Endothelial cell of umbilical vein (primary cell): ENCODE measurements at regions not wholly inside any gene's neighbourhood (a gene's known extent, or its start where the extent isn't known, plus 50 kb on each side); places are given as distances from the start of the nearest gene placed in this dataset.

Experiments
- EZH2 ChIP-seq: IDR thresholded peaks from 2 replicates; pipeline ENCODE4 v1.6.1; 2012; ENCODE audit warnings: borderline replicate concordance, low read depth, mild to moderate bottlenecking, moderate library complexity, low read length, inconsistent platforms; ENCODE audit not compliant: severe bottlenecking
- FOS ChIP-seq: IDR thresholded peaks from 2 replicates; pipeline ENCODE4 v1.6.1; 2011; ENCODE audit warnings: mild to moderate bottlenecking, low read length, moderate library complexity, borderline replicate concordance; ENCODE audit not compliant: insufficient read depth
- MYC ChIP-seq: IDR thresholded peaks from one replicate; pipeline ENCODE4 v1.6.1; 2011; ENCODE audit warnings: mild to moderate bottlenecking, low read depth, low read length
- POLR2A ChIP-seq: IDR thresholded peaks from 2 replicates; pipeline ENCODE4 v1.6.1; 2012; ENCODE audit warnings: low read depth, mild to moderate bottlenecking, control low read depth, low read length
- POLR2AphosphoS5 ChIP-seq: IDR thresholded peaks from 2 replicates; pipeline ENCODE4 v1.6.1; 2012; ENCODE audit warnings: low read depth, mild to moderate bottlenecking, control low read depth, low read length, moderate library complexity; ENCODE audit not compliant: insufficient read depth
- TF ChIP-seq, protein P1 (sequence below), 2 donors: IDR thresholded peaks; 1 replicate in 1 of 2; 2 replicates in 1 of 2; pipeline ENCODE4 v1.5.1; 2011; ENCODE audit warnings: low read length in 2 of 2, mild to moderate bottlenecking in 2 of 2, moderate library complexity in 2 of 2, control low read depth in 1 of 2, inconsistent platforms in 1 of 2, low read depth in 1 of 2; ENCODE audit not compliant: insufficient read depth in 1 of 2; ENCODE audit errors: extremely low read depth in 1 of 2

DNA sequence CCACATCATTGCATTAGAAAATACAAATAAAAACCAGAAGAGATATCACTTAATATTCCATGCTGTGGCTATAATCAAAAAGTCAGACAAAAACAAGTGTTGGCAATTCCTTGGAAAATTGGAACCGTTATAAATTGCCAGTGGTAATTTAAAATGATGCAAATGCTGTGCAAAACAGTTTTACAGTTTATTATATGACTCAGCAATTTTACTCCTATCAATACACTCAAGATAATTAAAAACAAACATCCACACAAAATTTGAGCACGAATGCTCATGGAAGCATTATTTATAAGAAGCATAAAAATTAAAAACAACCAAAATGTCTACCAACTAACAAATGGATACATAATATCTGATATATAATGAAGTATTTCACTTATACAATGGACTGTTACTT is 728.8 kb downstream of the CBLN2 start:
- TF ChIP-seq, protein P1, sequence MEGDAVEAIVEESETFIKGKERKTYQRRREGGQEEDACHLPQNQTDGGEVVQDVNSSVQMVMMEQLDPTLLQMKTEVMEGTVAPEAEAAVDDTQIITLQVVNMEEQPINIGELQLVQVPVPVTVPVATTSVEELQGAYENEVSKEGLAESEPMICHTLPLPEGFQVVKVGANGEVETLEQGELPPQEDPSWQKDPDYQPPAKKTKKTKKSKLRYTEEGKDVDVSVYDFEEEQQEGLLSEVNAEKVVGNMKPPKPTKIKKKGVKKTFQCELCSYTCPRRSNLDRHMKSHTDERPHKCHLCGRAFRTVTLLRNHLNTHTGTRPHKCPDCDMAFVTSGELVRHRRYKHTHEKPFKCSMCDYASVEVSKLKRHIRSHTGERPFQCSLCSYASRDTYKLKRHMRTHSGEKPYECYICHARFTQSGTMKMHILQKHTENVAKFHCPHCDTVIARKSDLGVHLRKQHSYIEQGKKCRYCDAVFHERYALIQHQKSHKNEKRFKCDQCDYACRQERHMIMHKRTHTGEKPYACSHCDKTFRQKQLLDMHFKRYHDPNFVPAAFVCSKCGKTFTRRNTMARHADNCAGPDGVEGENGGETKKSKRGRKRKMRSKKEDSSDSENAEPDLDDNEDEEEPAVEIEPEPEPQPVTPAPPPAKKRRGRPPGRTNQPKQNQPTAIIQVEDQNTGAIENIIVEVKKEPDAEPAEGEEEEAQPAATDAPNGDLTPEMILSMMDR (IDR thresholded peaks at IDR 0.05; ENCODE audit: extremely low read depth in 1 of 2, insufficient read depth in 1 of 2, low read depth in 1 of 2, low read length in 2 of 2) = no peak
- TF ChIP-seq POLR2A (no peak), FOS (no peak), POLR2AphosphoS5 (no peak), EZH2 (no peak), MYC (no peak)
